Fibroblast of the conjunctiva (primary cell): ENCODE measurements at regions not wholly inside any gene's neighbourhood (a gene's known extent, or its start where the extent isn't known, plus 50 kb on each side); places are given as distances from the start of the nearest gene placed in this dataset.

ENCODE experiments used
- DNase-seq: peaks from one replicate; pipeline ENCODE4 v3.0.0-alpha.2; 2010; ENCODE audit warnings: low read depth

DNA sequence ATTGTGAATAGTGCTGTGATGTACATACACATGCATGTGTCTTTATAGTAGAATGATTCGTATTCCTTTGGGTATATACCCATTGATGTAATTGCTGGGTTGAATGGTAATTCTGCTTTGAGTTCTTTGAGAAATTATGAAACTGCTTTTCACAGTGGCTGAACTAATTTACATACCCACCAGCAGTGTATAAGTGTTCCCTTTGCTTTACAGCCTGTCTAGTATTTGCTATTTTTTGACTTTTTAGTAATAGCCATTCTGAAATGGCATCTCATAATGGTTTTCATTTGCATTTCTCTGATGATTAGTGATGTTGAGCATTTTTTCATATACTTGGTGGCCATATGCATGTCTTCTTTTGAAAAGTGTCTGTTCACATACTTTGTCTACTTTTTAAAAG, 54.5 kb upstream of the FAM78B start:
- no peak for DNase-seq

DNA sequence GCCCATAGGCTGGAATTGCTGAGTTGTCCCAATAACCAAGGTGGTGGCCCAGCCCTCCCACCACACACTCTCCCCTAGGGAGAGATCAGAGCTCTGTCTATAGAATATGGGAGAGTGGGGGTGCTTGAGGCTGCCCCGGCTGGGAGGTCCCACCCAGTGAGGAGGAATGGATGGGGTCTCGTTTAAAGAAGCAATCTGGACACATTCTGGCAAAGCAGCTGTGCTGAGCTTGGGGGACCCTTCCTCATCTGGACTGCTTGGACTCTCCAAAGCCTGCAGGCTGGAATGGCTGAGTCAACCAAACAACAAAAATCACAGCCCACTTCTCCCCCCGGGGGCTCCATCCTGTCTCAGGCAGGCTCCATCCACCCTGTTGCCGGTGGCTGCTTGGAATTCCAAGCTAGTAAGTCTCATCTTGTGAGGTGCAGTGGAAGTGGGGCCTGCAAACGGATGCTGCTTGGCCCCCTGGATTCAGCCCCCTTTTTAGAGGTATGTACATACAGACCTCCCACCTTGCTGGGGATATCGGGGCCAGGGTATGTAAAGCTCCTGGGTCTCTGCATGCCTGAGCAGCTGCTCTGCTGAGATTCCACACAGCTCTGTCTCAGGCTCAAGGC, 67.1 kb upstream of the FAM78B start:
- no peak for DNase-seq

DNA sequence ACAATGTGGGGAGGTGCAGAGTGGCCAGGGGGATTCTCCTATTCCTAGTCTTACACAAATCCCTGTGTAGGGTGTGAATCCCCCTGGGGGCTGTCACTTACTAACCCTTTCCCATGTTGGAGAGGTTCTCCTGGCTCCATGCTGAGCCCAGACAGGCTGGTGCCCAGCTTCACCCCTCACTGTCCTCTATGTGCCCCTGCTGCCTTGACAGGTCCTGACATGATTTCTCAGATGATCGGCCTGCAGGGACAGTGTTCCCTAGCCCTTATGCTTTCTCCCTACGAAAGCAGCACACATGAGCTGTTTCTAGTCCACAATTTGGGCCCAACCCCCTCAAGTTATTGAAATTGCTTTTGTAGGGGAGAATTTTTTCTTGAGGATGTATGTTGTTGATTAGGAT, 68.9 kb upstream of the FAM78B start:
- no peak for DNase-seq

DNA sequence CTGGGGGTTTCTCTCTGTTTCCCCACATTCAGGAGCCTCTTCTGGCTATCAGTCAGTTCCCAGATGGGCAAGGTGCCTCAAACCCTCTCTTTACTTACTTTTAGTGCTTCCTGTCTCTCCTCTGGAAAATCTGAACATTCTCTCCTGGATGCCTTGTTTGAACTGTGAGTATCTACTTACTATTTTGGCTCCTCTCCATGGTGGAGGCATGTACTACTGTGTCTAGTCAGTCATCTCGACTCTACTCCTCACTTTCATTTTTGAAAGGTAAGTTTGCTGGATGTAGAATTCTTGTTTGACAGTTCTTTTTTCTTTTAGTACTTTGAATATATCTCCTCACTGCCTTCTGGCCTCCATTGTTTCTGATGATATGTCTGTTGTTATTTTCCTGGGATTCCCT, 70.9 kb upstream of the FAM78B start:
- DNase-seq: no peak

DNA sequence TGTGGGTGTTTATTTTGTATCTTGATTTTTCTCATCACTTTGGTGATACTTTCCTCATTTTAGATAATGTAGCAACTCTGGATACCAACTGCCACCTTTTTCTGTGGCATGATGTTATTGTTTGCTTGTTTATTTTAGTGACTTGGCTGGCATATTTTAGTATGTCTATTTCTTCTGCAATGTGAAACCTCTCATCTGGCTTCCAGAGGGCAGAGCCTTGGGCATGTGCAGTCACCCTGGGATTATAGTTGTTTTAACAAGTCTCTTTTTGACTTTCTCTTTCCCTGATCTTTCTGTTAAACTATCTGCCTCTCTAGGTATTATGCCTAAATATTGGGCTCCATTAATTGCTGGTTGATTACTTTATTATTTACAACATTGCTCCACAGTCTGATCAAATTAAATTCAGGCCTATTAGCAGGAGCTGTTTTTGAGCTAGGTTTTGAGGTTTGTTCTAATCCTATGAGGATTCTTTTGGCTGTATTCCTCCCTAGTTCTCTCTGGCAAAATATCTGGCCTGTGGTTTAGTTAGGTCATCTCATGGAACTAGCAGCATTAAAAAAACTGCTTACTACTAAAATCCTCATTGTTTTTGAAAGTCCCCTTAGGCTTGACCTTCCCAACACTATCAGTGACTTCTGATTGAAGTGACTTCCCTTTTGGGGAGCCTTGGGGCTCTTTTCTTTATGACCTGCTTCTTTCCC, 86.4 kb upstream of the FAM78B start:
- no peak for DNase-seq

DNA sequence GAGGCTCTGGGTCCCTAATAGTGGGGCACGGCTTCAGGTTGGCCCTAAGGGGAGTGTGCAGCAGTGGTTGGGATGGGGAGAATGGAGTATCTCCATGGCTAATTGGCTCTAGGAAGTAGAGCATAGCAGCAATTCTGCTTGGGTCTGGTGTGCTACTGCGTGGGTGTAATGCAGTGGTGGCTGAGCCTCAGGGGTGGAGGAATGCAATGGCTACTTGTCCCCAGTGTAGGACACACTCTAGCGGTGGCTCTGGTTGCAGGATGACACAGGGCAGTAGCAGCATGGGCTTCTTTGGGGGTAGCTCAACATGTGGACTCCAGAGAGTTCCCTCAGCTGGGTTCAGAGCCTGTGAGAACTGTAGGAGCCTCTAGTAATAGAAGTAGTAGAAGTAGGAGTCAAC, 91.2 kb upstream of the FAM78B start:
- DNase-seq: no peak

DNA sequence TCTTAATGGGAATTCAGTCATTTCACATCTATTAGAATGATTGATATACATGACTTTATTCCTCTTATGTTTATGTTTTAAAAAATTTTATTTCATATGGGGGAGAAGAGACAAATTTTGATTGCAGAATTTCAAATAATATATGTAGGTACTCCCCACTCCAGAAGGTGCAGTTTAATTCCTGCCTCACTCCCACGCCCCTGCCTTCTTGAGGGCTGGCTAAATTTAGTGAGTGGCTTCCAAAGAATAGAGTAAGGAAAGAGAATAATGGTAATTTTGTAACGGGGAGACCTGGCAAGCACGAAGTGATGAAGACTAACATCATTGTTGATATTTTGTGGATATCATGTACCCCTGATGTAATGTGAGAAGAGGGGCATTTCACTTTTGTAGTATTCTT, 94.7 kb upstream of the FAM78B start:
- DNase-seq: no peak

DNA sequence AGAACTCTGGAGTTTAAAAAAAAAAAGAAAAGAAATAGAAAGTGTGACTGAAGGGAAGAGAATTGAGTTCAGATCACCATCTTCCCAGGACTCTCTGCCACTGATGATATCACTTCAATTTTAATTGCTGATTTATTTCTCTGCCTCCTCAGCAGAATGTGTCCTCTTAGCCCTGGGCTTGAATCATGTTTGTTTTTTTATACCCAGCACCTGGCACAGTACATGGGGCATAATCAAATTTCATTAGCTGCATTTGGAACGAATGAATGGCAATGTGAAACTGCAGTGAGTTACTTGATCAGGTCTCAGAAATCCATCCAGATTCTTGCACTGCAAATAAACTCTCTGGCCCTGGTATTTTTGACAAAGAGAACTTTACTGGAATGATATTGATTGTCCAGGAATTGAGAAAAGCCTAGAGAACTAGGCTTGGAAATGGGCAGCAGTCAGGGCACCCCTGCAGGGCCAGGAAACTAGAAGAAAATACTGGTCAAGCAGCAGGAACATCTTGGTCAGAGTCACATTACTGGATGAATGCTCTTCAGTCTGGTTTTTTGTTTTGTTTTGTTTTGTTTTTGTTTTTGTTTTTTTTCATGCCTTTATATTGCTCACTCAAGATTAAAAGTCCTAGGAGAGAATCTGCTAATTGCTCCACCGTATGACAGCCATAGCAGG, 103.8 kb upstream of the FAM78B start:
- DNase-seq: no peak

DNA sequence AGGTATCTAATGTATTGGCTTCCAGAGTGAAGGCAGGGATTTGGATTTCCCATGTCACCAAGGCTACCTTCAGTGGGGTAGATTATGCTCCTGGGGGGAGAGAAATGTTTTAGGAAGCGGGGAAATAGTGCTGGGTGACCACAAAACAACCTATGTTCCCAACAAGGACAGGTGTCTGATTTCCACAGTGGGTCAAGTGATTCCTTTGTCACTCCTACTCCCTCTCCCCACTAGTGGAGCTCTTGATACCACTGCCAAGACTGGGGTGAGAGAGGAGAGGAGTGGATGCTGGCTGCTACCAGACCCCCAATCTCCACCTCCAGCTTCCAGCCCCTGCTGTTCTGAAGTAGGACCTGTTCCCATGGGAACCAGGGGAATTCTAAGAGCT, 104.3 kb upstream of the FAM78B start:
- DNase-seq: no peak

DNA sequence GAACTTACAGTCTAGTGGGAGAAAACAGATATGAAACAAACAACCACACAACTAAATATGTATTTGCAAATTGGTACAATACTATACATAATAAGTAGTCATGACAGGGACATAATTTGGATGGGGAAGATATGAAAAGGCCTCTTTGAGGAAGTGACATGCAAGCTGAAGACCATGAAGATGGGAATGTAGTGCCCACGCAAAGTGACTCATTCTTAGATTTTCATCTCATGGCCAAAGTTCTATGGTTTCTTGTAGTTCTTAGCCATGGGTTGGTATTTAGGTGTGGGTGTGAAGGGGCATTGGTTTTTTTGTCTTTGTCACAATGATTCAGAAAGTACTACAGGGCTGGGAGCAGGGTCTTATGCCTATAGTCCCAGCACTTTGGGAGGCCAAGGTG, 105.4 kb upstream of the FAM78B start:
- DNase-seq: no peak

DNA sequence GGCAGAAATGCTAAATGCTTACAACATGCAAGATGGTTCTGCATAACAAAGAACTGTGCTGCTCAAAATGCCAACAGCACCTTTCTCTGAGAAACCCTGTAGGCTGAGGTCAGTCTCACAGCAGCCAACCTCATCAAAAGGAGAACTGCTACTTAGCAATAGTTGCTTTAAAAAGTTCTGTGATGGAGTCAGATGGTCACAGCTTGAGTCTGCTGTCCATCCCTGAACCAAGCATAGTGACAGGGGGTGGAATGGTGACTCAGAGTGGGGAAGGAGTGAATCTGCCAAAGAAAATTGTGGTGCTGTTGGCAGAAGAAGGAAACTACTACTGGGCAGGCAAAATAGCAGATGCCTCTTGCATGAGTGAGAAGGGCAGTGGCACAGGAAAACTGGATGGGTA, 106.0 kb upstream of the FAM78B start:
- no peak for DNase-seq

DNA sequence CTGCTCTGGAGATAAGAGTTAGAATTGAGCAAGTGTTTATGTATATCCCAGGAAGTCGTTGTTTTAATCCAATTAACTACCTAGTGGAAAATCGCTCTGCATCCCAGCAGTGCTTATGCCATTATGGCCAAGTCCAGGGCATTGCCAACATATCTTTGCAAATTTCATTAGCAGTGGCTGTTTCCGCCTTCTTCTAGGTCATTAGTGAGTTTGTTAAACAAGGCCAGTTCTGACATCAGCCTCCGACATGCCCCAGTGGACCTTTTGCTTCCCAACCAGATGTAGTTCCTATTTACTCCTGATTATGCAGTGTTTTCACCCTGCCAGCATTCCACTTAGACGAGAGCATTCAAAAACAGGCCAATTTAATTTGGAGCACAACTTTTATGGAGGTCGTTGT, 106.8 kb upstream of the FAM78B start:
- no peak for DNase-seq

DNA sequence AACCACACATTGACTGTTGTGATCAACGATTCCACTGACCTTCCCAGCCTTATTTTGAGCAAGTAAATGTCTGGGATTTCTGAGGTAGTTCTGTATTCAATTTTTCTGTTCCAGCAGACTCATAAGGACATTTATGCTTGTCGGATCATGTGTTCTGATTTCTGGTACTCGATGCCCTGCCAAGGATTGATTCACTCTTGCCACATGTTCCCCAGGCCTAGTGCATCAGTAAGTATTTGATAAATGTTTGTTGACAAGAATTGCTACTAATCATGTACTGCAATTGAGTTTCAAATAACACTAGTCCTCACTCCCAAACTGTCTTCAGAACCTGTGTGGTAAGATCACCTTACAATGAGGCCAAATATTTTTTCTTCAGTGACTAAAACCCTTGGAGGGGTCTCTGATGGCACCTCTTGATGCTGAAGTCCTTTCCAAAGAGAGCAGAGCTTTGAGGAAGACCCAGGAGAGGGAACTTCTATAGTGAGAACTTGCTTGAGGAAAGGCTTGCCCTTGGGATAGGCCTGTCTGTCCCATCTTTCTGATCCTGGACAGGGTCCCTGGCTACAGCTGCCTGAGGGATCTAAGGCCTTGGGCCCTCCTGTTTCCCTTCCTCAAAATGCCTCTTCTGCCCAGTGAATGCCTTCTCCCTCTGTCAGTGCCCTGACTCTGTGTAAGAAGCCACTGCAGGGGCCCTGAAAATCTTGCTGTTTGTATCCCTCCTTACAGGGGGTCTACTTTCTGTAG, 115.8 kb upstream of the FAM78B start:
- DNase-seq: no peak

DNA sequence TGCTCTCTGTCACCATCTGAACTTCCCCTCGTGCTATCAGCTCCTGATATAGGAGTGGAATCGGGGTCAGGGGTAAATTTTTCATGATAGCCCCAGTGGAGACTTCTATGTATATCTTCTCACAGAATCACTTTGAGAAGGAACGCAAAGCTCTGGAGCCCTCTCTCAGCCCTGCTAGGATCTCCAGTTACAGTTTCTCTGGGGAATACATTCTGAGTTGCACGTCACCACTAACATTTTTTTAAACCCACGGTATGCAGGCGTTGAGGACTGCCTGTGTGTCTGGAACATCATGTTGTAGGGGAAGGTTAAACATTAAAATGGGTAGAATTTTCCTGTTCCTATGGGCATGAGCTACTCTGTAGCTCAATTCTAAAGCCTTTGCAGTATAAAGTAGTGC, 116.4 kb upstream of the FAM78B start:
- no peak for DNase-seq

DNA sequence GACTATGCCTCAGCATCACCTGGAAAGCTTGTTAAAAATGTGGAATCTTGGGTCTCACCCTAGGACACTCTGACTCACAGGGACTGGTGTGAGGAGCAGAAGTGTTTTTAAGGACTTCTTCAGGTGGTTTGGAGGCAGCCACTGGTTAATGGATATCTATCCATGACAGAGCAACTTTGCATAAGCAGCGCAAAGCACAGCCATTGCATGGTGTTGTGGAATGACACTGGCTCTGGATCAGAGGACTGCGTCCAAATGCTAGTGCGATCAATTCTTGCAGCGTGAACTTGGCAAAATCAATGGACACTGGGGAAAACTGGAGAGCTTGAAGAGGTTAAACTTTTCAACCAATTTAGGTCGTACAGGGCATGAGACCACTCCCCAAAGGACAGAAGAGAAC, 116.8 kb upstream of the FAM78B start:
- no peak for DNase-seq

DNA sequence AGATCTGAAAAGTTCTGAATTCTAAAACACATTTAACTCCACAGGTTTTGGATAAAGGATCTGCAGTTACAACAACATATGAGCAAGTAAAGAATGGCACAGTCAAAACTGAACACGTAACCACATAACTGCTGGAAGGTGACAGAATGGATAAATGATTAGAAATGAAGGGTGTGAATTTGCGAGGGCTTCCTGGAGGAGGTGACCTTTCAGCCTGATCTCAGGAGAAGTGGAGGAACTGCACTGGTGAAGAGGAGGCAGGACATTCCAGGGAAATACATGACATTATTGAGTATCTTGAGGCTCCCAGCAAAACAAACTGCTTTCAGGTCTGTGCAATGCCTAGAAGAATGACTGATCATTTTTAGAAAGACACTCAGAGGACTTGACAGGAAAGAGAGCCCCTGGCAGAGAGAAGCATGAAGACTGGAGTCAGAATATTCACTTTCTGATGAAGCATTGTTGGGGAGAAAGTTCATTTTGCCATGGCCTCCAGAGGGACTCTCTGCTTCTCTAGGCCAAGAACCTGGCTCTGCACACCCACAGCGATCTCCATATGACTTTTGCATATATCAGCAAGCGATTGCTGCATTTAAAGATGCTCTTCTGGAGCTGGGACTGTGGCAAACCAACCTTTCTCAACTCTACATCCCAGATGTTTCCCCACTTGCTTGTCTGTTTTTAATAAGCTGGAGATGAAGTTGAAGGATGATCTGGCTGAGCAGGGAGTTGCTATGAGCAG, 122.7 kb upstream of the FAM78B start:
- DNase-seq: no peak

DNA sequence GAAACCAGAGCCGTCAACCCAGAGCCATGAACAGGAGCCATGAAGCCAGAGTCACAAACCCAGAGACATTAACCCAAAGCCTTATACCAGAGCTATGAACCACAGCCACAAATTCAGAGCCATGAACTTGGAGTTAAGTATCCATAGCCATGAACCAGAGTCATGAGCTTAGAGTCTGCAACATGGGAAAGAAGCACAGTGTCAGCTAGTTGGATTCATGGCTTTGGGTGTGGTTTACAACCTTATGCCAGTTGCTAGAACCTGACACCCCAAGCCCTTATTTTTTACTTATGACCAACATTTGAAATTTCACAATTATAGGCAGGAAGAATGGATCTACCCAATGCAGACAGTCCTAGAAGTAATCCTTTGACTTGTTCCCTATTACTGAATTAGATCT, 128.9 kb upstream of the FAM78B start:
- no peak for DNase-seq

DNA sequence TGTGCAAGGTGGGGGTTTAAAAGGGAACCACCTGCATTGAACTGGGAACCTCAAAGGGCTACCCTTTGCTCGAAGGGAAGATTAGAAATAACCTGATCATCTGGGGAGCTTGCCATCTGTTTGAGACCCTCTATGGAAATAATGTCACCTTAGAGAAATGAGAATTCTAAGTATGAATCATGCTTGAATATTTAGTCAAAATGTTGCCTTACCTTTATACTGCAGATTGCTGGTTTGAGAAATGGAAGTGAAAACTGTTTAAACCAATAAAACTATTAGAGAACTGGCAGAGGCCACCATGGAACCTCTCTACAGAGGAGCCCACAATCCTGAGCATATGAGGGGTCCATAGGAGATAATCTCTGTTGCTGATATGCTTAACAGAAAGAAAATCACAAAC, 131.2 kb upstream of the FAM78B start:
- DNase-seq: no peak

DNA sequence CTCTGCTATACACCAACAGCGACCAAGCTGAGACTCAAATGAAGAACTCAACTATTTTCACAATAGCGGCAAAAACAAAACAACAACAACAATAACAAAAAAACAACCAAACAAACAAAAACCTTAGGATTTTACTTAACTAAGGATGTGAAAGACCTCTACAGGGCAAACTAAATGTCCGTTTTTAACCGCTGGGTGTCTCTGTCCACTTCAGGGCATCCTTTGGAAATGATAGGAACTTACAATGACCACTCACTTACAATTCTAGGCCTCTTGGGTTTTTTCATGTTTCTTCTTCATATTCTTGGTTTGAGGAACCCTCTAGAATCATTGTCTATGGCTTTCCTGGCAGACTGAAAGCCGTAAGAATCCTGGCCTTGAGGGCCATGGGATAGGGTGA, 134.0 kb upstream of the FAM78B start:
- no peak for DNase-seq

DNA sequence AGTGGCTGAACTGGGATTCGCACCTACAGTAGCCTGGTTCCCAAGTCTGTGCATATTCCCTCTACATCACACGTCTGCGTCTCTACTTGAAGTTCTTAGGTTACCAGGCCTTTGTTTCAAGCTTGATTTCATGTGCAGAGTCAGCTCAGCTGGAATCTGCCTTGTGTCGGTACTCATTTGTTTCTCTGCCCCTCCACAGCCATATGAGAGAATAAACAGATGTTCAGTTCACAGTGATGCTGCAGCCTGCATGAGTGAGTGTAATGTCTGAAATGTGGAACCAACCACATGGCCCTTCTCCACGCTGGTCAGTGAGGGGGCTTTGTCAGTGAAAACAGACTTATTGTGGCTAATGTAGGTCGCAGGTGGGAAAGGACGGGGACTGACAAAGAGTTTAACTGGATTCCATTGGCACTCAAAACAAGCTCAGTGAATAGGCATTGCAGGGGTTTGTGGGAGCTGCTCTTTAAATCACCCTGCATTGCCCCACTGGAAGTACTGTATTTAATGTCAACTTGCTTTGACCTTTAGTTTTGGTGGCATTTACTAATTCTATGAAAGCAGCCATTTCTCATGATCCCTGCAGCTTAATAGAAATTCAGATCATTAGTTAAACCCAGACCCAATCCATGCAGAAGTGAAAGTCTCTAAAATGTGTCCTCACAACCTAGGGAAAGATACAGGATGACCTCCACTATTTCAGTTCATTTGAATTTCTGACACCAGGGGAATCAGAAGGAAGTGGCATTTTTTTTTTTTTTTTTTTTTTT, 136.4 kb upstream of the FAM78B start:
- DNase-seq: no peak

DNA sequence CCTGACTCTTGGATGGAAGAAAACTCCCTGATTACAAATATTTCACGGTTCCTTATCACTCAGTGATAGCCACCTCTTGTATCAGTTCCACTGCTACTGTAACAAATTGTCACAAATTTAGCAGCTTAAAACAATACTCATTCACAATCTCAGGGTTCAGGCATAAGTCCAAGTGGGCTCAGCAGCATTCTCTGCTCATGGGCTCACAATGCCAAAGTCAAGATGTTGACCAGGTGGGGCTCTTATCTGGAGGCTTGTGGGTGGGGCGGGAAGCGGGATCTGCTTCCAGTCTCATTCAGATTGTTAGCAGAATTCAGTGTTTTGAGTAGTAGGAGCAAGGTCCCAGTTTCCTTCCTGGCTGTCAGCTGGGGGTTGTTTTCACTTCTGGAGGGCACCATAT, 137.3 kb upstream of the FAM78B start:
- DNase-seq: no peak

DNA sequence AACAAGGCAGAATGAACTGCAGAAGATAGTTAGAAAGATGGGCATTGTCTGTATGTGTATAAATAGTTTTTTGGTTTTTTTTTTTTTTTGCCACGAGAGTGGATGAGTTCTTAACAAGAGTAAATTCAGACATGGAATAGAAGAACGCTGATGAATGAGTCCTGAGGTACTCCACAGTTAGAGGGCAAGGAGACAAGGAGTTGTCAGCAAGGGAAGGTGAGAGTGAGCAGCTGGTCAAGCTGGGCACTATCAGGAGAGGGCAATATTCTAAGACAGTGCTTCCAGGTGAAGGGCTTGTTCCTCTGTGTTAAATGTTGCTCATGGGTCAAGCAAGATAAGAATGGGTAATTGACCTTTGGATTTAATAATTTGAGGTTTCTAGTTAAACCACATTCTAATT, 138.6 kb upstream of the FAM78B start:
- no peak for DNase-seq
